DOHH2 (cell line): ENCODE measurements at regions not wholly inside any gene's neighbourhood (a gene's known extent, or its start where the extent isn't known, plus 50 kb on each side); places are given as distances from the start of the nearest gene placed in this dataset.

ENCODE experiments used
- H3F3A ChIP-seq: fragments of 200-600 bp; sonication (generic), shearing (Covaris generic); 2 replicates; pipeline ENCODE4 v1.6.0; 2016; ENCODE audit warnings: antibody characterized with exemption, mild to moderate bottlenecking; ENCODE audit not compliant: control insufficient read depth, insufficient read depth
- H3K27ac ChIP-seq: fragments of 200-600 bp; sonication (generic); 2 replicates; pipeline ENCODE4 v1.5.1; 2014; ENCODE audit warnings: low read depth, mild to moderate bottlenecking, low read length, moderate library complexity
- H3K27me3 ChIP-seq: fragments of 200-600 bp; sonication (generic); 2 replicates; pipeline ENCODE4 v1.6.1; 2014; ENCODE audit warnings: mild to moderate bottlenecking, low read length, mixed read lengths; ENCODE audit not compliant: control insufficient read depth
- H3K36me3 ChIP-seq: fragments of 200-600 bp; sonication (generic); 2 replicates; pipeline ENCODE4 v1.6.1; 2014; ENCODE audit warnings: mild to moderate bottlenecking, low read length, moderate library complexity, mixed read lengths; ENCODE audit not compliant: control insufficient read depth
- H3K4me1 ChIP-seq: fragments of 200-600 bp; sonication (generic); 2 replicates; pipeline ENCODE4 v1.6.1; 2014; ENCODE audit warnings: mild to moderate bottlenecking, low read length, mixed read lengths; ENCODE audit not compliant: control insufficient read depth
- H3K4me2 ChIP-seq: fragments of 200-600 bp; sonication (generic); 2 replicates; pipeline ENCODE4 v1.6.0; 2014; ENCODE audit warnings: mild to moderate bottlenecking, low read length, moderate library complexity
- H3K4me3 ChIP-seq: fragments of 200-600 bp; sonication (generic); 2 replicates; pipeline ENCODE4 v1.5.1; 2014; ENCODE audit warnings: mild to moderate bottlenecking, low read length, mixed read lengths
- H3K79me2 ChIP-seq: fragments of 200-600 bp; sonication (generic); 2 replicates; pipeline ENCODE4 v1.6.1; 2014; ENCODE audit warnings: mild to moderate bottlenecking, low read length, mixed read lengths; ENCODE audit not compliant: control insufficient read depth
- H3K9me2 ChIP-seq: fragments of 200-600 bp; sonication (generic); replicated peaks from 2 replicates; pipeline ENCODE4 v1.6.1; 2014; ENCODE audit warnings: mild to moderate bottlenecking, low read length, mixed read lengths; ENCODE audit not compliant: control insufficient read depth
- H3K9me3 ChIP-seq: fragments of 200-600 bp; sonication (generic); 2 replicates; pipeline ENCODE4 v1.6.1; 2014; ENCODE audit warnings: antibody characterized with exemption, low read length, mixed read lengths; ENCODE audit not compliant: control insufficient read depth, insufficient read depth
- H4K20me1 ChIP-seq: fragments of 200-600 bp; sonication (generic); 2 replicates; pipeline ENCODE4 v1.6.0; 2014; ENCODE audit warnings: low read depth, mild to moderate bottlenecking, antibody characterized with exemption, low read length, moderate library complexity; ENCODE audit not compliant: control insufficient read depth, insufficient read depth
- CTCF ChIP-seq: fragments of 200-600 bp; sonication (generic); IDR thresholded peaks from one replicate; pipeline ENCODE4 v1.5.1; 2014; ENCODE audit warnings: antibody characterized with exemption, mild to moderate bottlenecking, low read depth, low read length; ENCODE audit not compliant: poor library complexity, severe bottlenecking
- EZH2phosphoT487 ChIP-seq: fragments of 200-600 bp; sonication (generic); IDR thresholded peaks from 2 replicates; pipeline ENCODE4 v1.6.1; 2017; ENCODE audit warnings: borderline replicate concordance, mild to moderate bottlenecking, antibody characterized with exemption, low read length, moderate library complexity, mixed read lengths

DNA sequence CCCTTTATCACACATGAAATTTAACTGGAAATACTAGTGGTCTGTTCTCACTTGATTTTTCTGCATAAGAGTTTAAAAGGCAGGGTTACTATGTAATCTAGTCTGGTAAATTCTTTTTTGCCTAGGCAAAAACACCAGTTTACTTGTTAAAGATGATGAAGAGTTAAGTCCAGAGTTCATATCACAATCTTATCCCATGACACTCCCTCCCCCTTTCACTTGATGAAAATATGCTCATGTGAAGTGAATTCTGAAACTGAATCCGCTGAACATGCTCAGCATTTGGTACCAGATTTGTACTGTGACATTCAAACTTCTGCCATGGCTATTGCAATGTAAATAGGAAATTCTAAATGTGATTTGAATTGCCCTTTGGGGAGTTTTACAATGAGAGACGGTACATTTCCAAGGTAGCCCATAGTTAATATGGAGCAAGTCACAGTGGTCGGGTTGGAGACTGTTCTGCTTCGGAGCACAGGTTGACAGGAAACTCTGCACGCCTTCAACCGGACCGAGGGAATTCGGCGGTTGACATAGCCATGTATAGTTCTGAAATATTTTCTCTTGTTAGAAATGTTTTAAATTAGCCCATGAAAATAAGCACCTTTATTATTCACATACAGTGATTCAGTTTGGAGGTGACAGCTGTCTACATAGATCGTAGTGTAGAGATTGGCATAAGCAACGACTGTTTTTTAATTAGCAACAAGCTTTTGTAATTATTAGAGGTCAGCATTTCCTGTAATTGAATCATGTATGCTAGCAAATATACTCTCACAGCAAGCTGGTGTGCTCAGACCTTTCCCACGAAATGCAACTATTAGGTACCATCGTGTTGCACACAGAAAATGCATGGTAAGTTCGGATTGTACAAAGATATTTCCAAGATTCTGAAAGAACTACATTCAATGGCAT lies 768.6 kb upstream of the GOLIM4 start:
- Histone ChIP-seq H3K9me3 (no peaks in the 10 kb centered on the region), H3K4me1 (no peaks in the 10 kb centered on the region), H3K4me3 (no peak overlapping the region), H3K27ac (no peak overlapping the region), H3K79me2 (no peaks in the 10 kb centered on the region), H3F3A (no peaks in the 10 kb centered on the region), H3K27me3 (no peaks in the 10 kb centered on the region), H3K9me2 (no peaks in the 10 kb centered on the region), H3K4me2 (no peak overlapping the region), H4K20me1 (no peaks in the 10 kb centered on the region), H3K36me3 (no peaks in the 10 kb centered on the region)
- no peak for TF ChIP-seq CTCF
- TF ChIP-seq EZH2phosphoT487 = no peak

DNA sequence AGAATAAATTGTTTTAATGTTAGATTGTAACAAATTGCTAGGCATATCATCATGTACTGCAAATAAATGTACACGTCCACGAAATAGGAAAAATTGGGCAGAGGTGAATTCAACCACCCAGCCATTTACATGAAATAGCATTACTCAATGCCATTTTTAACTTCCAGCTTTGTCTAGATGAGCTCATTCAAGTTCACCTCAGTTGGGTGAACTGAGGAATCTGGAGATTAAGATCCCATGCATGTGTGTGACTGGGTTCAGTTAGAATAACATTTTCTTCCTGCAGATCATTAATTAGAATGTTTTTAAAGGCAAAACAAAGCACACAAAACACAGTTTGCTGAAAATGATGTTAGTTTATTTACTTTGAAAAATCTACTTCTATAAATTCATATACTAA lies 767.8 kb upstream of the GOLIM4 start:
- Histone ChIP-seq H3K4me1 (no peaks in the 10 kb centered on the region), H3F3A (no peaks in the 10 kb centered on the region), H3K9me3 (no peaks in the 10 kb centered on the region), H3K27ac (no peak overlapping the region), H3K9me2 (no peaks in the 10 kb centered on the region), H3K36me3 (no peaks in the 10 kb centered on the region), H3K4me2 (no peak overlapping the region), H3K79me2 (no peaks in the 10 kb centered on the region), H3K4me3 (no peak overlapping the region), H4K20me1 (no peaks in the 10 kb centered on the region), H3K27me3 (no peaks in the 10 kb centered on the region)
- TF ChIP-seq CTCF (no peak), EZH2phosphoT487 (no peak)

DNA sequence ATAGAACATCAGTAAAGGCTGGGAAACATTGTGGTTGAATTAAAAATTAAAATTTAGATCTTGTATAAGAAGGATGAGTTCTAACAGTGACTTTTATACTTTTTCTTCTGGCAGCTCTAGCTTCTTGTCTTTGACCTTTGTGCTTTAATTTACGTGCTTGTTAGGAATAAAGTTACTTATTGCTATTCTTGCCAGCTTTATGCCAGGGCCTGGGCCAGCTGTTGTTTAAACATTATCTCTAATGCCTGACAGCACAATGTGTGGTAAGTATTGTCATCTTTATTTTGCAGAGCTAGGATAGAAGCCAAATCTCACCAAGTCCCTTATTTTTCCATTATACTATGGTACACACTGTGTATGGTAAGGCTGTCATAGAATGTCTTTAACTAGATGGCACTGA lies 766.7 kb upstream of the GOLIM4 start:
- no peak for TF ChIP-seq EZH2phosphoT487
- no peak for TF ChIP-seq CTCF
- no peaks in the 10 kb centered on the region for H3F3A ChIP-seq
- H3K4me3 ChIP-seq = no peak overlapping the region
- no peaks in the 10 kb centered on the region for H3K9me2 ChIP-seq
- H3K4me2 ChIP-seq = no peak overlapping the region
- H3K4me1 ChIP-seq = no peaks in the 10 kb centered on the region
- H3K27me3 ChIP-seq = no peaks in the 10 kb centered on the region
- H3K36me3 ChIP-seq = no peaks in the 10 kb centered on the region
- H3K27ac ChIP-seq = no peak overlapping the region
- no peaks in the 10 kb centered on the region for H3K79me2 ChIP-seq
- H3K9me3 ChIP-seq = no peaks in the 10 kb centered on the region
- H4K20me1 ChIP-seq = no peaks in the 10 kb centered on the region
